HG03521 (cell line): ENCODE measurements at regions not wholly inside any gene's neighbourhood (a gene's known extent, or its start where the extent isn't known, plus 50 kb on each side); places are given as distances from the start of the nearest gene placed in this dataset.
"Not testable (repeated sequence)": the region's sequence is repeated elsewhere in the genome, so short reads cannot be mapped to it uniquely, and the experiment has no call there.

Experiments
- ATAC-seq: cut with Tn5 transposase; IDR thresholded peaks from one replicate; pipeline ENCODE4 v1.9.1; 2021; ENCODE audit warnings: mild to moderate bottlenecking, moderate library complexity; ENCODE audit not compliant: unreplicated experiment

DNA sequence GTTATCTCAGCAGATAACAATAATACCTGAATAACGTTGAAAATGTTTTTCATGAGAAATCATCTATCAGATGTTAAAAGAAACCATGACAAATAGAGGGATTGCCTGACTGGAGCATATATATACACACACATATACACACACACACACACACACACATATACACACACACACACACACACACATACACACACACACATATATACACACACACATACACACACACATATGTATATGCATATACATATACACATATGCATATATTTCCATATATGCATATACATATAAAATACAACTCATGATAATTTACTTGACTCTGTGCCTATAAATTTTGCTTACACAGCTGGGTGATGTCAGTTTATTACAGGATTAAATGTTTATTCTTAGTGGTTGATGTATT is 847.3 kb upstream of the ADAMTS5 start:
- ATAC-seq = no peak

DNA sequence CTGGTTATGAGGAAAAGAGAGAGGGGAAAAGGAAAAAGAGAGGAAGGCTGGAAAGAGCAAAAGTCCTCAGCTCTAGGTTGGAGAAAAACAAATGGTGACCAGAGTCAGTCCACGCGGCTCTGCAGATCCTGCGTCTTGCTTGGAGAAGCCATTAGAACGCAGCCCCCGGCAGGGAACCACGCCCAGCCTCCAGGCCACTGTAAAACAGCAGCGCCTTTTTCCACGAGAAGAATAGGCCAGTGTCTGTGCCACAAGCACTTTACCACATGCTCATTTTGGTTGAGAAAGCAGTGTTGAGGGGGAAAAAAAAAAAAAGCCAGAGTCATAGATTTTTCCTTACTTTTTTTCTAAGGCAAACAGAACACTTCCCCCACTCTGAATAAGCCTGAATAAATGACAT is 846.9 kb upstream of the ADAMTS5 start:
- ATAC-seq = no peak

DNA sequence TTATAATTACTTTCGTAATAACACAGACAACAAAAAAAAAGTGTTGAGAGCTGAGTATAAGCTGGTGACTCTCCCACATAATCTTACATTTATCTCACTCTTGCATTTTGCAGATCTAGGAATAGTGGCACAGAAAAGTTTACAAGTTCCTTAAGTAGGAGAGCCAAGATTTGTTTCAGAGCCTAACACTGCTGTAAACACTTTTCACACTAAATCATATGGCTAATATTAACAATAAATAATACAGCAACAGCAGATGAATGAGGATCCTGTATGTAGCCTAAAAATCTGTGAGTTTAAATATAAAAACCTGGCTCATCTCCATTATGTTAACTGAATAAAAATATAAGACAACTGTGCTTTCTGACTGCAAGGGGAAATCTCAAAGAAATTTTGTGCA is 846.5 kb upstream of the ADAMTS5 start:
- ATAC-seq = no peak

DNA sequence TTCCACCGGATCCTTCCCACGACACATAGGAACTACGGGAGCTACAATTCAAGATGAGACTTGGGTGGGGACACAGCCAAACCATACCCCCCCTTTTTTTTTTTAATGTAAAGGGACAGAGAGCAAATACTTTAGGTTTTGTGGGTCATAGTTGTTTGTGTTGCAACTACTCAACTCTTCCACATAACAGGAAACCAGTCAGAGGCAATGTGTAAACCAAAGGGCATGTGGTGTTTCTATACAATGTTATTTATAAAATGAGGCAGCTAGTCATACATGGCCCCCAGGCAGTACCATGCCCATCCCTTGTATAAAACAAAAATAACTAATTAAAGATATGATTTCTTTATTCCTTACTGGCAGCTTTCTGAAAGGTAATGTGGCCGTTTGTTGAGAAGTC is 845.4 kb upstream of the ADAMTS5 start:
- no peak for ATAC-seq

DNA sequence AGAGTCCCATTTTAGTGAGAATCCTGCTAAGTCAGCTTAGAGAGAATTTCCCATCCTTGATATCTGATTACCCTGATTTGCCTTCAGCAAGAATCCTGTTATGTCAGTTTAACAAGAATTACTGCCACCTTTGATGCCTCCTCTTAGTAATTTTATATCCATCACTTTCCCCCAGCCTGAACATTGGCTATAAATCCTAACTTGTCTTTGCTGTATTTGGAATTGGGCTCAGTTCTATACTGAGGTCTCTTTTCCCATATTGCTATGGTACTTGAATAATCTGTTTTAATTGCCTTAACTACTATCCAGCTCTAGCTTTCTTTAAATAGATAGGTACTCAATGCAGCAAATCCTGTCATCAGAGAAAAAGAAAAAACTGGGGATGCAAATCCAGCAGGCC is 842.0 kb upstream of the ADAMTS5 start:
- ATAC-seq = no peak

DNA sequence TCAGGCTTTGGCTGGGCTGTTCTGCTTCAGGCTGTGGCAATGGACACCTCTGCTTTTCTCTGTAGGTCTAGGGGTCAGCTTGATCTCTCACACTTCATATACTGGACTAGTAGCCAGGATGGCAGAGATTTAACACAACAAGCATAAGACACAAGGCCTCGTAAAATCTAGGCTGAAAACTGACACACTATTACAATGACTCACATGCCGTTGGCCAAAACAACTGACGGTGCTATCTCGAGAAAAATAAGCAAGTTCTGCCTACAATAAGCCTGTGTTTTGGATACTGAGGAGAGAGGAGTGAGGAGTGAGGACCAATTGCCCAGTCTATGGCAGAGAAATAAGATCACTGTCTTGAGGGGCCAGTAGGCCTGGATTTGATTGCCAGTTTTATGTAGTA is 840.7 kb upstream of the ADAMTS5 start:
- no peak for ATAC-seq

DNA sequence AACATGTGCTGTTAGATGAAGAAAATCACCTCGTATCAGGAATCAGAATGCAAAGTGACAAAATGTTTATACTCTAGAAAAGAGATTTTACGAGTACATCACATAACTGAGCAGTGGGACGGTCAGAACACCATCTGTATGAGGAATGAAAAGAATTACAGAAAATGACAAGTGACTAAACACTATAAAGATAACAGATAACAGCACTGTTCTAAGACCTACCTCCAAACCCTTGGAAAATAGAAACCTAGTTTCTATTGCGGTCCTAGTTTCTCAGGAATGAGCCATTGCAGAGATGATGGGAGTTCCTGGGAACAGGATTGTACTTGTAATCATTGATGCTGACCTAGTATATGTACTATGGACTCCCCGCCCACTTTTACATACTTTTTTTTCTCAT is 839.4 kb upstream of the ADAMTS5 start:
- no peak for ATAC-seq

DNA sequence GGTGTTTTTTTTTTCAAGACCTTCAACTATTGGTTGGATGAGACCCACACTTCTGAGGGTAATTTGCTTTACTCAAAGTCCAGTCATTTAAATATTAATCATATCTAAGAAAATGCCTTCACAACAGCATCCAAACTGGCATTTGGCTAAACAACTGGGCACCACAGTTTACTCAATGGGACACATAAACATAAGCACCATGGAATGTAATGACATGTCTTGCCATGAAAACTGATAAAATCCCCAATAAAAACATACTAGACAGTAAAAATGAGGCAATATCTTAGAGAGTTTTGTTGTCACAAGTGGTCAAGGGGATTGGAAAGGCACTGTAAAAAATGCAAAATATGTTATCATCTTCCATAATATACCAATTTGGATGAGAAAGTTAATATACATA is 838.8 kb upstream of the ADAMTS5 start:
- ATAC-seq = no peak

DNA sequence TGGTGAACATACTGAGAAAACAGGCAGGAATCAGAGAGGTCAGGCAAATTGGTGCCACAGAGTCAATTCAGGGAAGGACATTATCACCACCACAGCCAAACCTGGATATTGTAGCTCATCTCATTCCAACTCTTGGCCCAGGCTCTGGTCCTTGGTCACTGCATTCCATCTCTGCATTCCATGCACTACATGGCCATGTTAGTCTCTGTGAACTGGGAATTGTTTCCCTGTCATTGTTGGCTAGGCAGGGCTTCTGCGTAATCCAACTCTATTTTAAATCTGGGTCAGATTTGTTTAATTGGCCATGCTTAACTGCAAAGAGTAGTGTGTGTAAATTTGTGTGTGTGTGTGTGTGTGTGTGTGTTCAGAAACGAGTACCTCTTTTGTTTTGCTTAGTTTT is 837.6 kb upstream of the ADAMTS5 start:
- ATAC-seq = no peak

DNA sequence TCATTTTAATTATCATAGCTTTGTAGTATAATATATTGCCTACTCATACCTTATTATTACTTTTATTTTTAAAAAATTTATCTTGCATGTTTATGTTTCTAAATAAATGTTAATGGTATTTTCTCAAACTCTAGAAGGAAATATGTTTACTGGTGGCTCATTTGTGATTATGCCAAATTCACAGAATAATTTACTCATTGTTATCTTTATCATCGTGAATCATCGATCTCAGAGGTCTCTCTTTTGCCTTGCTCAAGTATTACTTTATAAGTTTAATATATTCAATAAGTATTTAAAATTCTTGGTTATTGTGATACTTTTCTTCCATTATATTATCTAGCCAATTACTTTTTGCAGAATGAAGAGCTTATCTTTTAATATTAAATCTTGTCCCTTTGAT is 836.7 kb upstream of the ADAMTS5 start:
- no peak for ATAC-seq

DNA sequence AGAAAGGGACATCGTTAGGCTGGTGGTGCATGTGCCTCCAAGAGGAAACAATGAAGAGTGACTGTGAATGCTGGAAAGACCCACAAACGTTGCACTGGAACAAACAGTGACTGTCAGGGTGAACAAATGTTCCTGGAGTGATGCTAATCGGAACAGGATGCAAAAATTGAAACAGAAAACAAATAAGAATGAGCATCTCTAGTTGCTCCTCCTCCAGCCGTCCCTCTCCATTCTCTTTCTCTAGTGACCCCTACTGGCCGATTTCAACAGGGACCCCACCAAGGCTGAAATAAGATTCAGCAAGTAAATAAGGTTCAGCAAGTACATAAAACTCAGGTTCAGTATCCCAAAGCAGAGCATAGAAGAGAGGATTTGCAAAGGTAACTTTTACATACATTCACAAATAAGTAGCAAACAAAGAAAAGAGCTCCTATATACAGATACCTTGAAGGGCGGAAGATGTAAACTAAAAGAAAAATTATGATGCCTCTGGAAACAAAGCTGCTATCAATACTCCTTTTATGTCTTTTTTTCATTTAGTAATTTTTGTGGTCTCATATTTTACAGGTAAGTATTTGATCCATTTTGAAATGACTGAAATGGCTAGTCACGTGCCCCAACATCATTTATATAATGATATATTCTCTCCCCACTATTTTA is 836.1 kb upstream of the ADAMTS5 start:
- no peak for ATAC-seq

DNA sequence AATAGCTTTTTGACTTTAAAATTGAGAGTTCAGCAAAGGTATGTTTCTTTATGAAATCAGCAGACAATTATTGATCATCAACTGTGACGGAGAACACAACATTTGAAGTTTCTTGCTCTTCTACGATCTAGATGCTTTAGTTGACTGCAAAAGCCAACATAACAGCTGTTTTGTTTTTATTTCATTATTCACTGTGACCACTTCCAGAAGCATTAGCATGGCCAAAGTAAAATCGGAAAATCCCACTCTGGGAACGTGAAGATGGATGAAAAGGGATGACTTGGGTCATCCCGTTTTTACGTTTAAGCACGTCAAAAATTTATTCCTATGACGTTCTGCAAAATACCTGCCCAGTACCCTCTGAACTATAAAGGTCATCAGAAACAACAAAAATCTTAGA is 833.0 kb upstream of the ADAMTS5 start:
- no peak for ATAC-seq

DNA sequence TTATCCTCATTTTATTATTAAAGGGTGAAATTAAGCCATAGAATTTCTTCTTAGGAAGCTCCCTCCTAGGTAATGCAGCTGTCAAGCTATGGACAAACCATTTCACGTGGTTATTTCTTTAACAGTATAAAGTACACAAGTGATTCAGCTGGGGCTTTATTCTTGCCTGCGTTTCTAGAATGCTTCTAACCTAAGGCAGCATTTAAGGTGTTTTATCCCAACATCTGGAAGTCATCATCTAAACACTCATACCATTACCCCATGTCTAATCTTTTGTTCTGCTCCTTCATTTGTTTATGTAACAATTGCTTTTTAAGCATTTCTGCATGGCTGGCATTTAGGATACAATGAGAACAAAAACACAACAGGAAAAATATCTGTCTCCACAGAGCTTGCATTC is 829.2 kb upstream of the ADAMTS5 start:
- no peak for ATAC-seq

DNA sequence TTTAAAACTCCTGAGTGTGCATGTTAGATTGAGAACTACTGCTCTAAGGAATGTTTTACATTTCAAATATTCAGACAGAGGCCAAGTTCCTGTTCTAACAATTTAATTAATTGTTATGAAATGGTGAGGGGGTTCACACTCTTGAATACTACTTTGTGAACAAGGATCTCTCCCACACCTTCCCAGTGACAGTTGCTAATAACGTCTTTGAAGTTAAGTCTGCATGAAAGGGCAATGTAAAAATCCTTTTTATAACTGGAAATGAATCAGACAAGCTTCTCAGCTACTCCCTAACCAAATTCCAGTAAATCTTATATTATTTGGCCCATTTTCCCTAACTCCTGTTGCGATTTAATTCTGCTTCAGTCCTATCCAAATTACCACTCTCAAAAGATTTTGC is 828.5 kb upstream of the ADAMTS5 start:
- no peak for ATAC-seq

DNA sequence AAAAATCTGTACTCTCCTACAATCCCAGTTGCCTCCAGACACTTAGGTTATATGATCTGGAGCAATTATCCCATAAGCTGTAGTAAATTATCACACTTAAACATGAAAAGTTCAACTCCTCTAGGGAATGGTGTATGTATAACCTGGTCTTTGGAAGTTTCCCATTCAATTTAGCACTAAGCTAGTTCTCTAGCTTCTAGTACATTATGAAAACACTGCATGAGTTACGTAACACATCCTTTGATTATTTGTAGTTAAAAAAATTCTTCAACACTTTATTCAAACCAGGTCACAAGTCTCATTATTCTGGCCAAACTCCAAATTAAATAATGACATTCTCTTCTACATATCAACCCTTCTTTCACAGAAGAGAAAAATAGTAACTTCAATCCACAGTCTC is 827.0 kb upstream of the ADAMTS5 start:
- ATAC-seq = no peak

DNA sequence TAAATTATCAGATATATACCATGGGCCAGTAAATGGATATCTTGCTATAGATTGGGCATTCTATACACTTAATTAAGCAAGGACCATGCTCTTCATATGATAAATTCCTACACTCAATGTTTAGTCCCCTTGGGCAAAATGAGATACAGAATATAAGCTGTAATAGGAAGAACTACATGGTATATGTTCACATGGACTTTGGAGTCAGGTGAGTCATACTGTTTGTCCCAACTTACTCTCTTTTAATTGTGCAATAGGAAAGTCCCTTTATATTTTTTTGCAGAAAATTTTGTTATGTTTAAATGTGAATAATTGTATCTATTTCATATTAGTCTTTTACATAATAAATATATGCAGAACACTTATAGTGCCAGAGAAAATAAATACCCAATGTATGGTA is 820.2 kb upstream of the ADAMTS5 start:
- no peak for ATAC-seq

DNA sequence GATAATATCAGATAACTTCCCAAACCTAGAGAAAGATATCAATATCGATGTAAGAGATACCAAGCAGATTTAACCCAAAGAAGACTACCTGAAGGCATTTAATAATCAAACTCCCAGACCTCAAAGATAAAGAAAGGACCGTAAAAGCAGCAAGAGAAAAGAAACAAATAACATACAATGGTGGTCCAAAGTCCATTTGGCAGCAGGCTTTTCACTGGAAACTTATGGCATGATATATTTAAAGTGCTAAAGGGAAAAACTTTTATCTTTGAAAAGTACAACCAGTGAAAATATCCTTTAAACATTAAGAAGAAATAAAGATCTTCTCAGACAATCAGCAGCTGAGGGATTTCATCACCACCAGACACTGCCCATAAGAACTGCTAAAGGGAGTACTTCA is 812.7 kb upstream of the ADAMTS5 start:
- ATAC-seq = no peak

DNA sequence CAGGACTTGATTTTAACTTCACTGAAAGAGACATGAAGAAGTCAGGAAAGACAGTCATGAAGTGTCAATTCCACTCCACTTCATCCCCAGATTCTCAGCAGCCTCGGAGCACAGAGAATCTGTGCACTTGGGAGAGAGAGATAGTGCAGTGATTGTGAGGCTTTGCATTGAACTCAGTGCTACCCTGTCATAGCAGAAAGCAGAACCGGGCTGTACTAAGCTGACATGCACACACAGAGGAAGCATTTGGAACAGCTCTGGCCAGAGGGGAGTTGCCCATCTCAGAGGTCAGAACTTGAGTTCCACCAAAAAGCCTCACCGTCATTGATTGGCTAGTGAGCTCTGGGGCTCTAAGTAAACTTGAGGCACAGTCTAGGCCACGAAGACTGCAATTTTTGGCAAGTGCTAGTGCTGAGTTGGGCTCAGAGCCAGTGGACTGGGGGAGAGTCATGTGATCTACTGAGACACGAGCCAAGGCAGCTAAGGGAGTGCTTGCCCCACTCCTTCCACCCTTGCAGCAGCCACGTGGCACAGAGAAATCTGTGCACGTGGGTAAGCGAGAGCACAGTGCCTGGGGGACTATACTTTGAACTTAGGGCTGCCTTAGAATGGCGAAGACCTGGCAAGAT is 810.2 kb upstream of the ADAMTS5 start:
- no peak for ATAC-seq

DNA sequence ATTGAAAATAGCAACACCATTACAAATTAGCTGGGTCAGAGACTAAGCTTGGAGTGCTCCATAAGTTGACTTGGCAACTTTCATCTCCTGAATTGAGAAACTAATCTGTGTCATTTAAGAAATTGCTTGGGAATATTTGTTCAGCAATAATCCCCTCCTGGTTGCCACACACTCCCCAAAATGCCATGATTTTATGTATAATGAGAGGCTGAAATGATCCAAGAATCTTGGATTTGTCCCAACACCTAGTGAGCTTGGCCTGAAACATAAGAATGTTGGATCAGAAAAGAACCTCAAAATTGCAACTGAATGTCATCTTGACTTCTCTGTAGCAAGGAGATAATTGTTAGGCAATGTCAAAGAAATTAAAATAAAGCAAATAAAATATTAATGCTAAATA is 805.9 kb upstream of the ADAMTS5 start:
- no peak for ATAC-seq

DNA sequence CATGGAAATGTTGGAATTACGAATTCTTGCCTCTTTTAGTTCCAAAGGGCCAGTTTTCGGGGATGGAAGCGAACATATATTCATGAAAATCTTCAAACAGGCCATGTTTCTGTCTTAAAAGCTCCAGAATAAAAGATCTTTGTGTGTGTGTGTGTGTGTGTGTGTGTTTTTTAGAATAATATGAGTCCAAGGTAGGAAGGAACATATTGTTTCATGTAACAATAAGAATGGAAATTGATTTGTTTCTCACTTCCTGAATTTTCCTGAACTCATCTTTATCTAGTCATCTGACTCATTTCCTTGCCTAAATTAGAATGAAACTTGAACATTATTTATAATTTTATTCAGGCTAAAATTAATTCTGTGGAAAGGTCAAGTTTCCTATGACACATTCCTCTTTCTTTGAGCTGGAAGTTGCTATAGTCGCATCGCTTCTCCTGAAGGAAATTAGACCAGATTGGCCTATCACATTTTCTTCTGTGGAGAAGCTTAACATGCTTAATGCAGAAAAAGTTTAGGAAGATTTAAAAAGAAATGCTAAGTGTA is 805.1 kb upstream of the ADAMTS5 start:
- ATAC-seq = no peak

DNA sequence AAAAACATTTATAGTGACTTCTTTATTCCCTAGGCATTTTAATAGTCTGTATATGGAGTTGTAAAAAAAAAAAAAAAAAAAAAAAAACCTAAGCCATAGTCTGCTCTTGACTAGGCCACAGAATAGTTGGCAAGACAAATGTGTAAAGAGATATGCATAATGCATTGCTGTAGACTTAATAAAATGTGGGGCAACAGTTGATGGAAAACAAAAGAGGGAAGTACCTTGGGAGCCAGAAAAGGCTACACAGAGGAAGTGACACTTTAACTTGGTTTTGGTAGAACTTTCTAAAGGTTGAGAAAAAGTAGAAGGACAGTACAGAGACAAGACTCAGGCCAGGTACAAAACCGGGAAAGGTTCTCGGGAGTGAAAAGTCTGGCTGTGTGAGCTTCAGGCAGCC is 802.9 kb upstream of the ADAMTS5 start:
- no peak for ATAC-seq

DNA sequence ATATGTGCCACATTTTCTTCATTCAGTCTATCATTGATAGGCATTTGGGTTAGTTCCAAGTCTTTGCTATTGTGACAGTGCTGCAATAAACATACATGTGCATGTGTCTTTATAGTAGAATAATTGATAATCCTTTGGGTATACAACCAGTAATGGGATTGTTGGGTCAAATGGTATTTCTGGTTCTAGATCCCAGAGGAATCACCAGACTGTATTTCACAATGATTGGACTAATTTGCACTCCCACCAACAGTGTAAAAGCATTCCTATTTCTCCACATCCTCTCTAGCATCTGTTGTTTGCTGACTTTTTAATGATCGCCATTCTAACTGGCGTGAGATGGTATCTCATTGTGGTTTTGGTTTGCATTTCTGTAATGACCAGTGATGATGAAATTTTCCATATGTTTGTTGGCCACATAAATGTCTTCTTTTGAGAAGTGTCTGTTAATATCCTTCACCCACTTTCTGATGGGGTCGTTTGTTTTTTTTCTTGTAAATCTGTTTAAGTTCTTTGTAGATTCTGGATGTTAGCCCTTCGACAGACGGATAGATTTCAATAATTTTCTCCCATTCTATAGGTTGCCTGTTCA is 801.3 kb upstream of the ADAMTS5 start:
- not testable (repeated sequence) for ATAC-seq
